H9 (cell line): ENCODE measurements at regions not wholly inside any gene's neighbourhood (a gene's known extent, or its start where the extent isn't known, plus 50 kb on each side); places are given as distances from the start of the nearest gene placed in this dataset.

Source experiments
- DNase-seq: peaks from one replicate; pipeline ENCODE4 v3.0.0-alpha.2; 2017
- H2AFZ ChIP-seq: one replicate; pipeline ENCODE4 v1.6.1; 2013; ENCODE audit warnings: mild to moderate bottlenecking, low read length, control low read depth, moderate library complexity
- H2AK5ac ChIP-seq: 2 replicates; pipeline ENCODE4 v1.6.1; 2013; ENCODE audit warnings: low read length, control low read depth, mixed read lengths; ENCODE audit not compliant: insufficient read length
- H2BK120ac ChIP-seq: one replicate; pipeline ENCODE4 v1.6.1; 2013; ENCODE audit warnings: low read depth, mild to moderate bottlenecking, low read length, control low read depth, inconsistent platforms; ENCODE audit not compliant: poor library complexity, severe bottlenecking
- H2BK12ac ChIP-seq: 2 replicates; pipeline ENCODE4 v1.6.1; 2013; ENCODE audit warnings: low read length, control low read depth, mixed read lengths, low read depth; ENCODE audit not compliant: insufficient read length
- H2BK15ac ChIP-seq: 2 replicates; pipeline ENCODE4 v1.6.1; 2013; ENCODE audit warnings: low read depth, low read length, control low read depth
- H2BK20ac ChIP-seq: one replicate; pipeline ENCODE4 v1.6.1; 2013; ENCODE audit warnings: low read depth, mild to moderate bottlenecking, low read length, control low read depth, inconsistent platforms; ENCODE audit not compliant: poor library complexity, severe bottlenecking
- H2BK5ac ChIP-seq: 2 replicates; pipeline ENCODE4 v1.6.1; 2013; ENCODE audit warnings: low read length, control low read depth, mixed read lengths; ENCODE audit not compliant: insufficient read length
- H3K14ac ChIP-seq: 2 replicates; pipeline ENCODE4 v1.6.1; 2013; ENCODE audit warnings: low read length, control low read depth; ENCODE audit not compliant: insufficient read depth
- H3K18ac ChIP-seq: 2 replicates; pipeline ENCODE4 v1.6.1; 2013; ENCODE audit warnings: low read depth, mild to moderate bottlenecking, mixed read lengths, low read length, control low read depth; ENCODE audit not compliant: insufficient read length
- H3K23ac ChIP-seq: 2 replicates; pipeline ENCODE4 v1.6.1; 2013; ENCODE audit warnings: low read length, control low read depth, mixed read lengths, low read depth; ENCODE audit not compliant: insufficient read length
- H3K23me2 ChIP-seq: 2 replicates; pipeline ENCODE4 v1.6.1; 2013; ENCODE audit warnings: low read depth, mild to moderate bottlenecking, mixed read lengths, low read length, control low read depth; ENCODE audit not compliant: insufficient read length, poor library complexity, severe bottlenecking
- H3K27ac ChIP-seq: 2 replicates; pipeline ENCODE4 v1.5.1; 2013; ENCODE audit warnings: low read length, control low read depth, mixed read lengths, low read depth; ENCODE audit not compliant: insufficient read length
- H3K27me3 ChIP-seq: 2 replicates; pipeline ENCODE4 v1.6.1; 2013; ENCODE audit warnings: low read length, control low read depth, inconsistent platforms; ENCODE audit not compliant: insufficient read depth
- H3K4ac ChIP-seq: 2 replicates; pipeline ENCODE4 v1.6.1; 2013; ENCODE audit warnings: low read depth, mild to moderate bottlenecking, control low read depth, inconsistent platforms, low read length, moderate library complexity
- H3K4me1 ChIP-seq: 2 replicates; pipeline ENCODE4 v1.6.1; 2013; ENCODE audit warnings: low read length, control low read depth, inconsistent platforms; ENCODE audit not compliant: insufficient read depth
- H3K4me2 ChIP-seq: 2 replicates; pipeline ENCODE4 v1.6.1; 2013; ENCODE audit warnings: low read length, control low read depth, mixed read lengths; ENCODE audit not compliant: insufficient read length, insufficient read depth
- H3K56ac ChIP-seq: 2 replicates; pipeline ENCODE4 v1.6.1; 2013; ENCODE audit warnings: low read depth, mild to moderate bottlenecking, mixed read lengths, low read length, control low read depth; ENCODE audit not compliant: insufficient read length
- H3K79me1 ChIP-seq: 2 replicates; pipeline ENCODE4 v1.6.1; 2013; ENCODE audit warnings: low read depth, mild to moderate bottlenecking, moderate library complexity, low read length, control low read depth, inconsistent platforms; ENCODE audit not compliant: insufficient read depth, poor library complexity, severe bottlenecking
- H3K79me2 ChIP-seq: 2 replicates; pipeline ENCODE4 v1.6.1; 2013; ENCODE audit warnings: low read length, control low read depth, inconsistent platforms; ENCODE audit not compliant: insufficient read depth
- H3K9ac ChIP-seq: 2 replicates; pipeline ENCODE4 v1.6.1; 2013; ENCODE audit warnings: low read length, control low read depth, mixed read lengths; ENCODE audit not compliant: insufficient read length; ENCODE audit errors: extremely low read depth
- H3K9me3 ChIP-seq: one replicate; pipeline ENCODE4 v1.6.1; 2013; ENCODE audit warnings: low read depth, low read length, inconsistent platforms; ENCODE audit not compliant: control insufficient read depth
- H3T11ph ChIP-seq: one replicate; pipeline ENCODE4 v1.6.1; 2013; ENCODE audit warnings: mild to moderate bottlenecking, low read length, control low read depth, inconsistent platforms
- H4K20me1 ChIP-seq: one replicate; pipeline ENCODE4 v1.6.1; 2013; ENCODE audit not compliant: control insufficient read depth, insufficient read length, insufficient read depth
- H4K5ac ChIP-seq: 2 replicates; pipeline ENCODE4 v1.6.1; 2013; ENCODE audit warnings: low read depth, mild to moderate bottlenecking, mixed read lengths, low read length, control low read depth; ENCODE audit not compliant: insufficient read length
- H4K8ac ChIP-seq: replicated peaks from 2 replicates; pipeline ENCODE4 v1.6.1; 2013; ENCODE audit warnings: low read length, control low read depth, mixed read lengths, low read depth; ENCODE audit not compliant: insufficient read length
- H4K91ac ChIP-seq: 2 replicates; pipeline ENCODE4 v1.6.1; 2013; ENCODE audit warnings: low read depth, mild to moderate bottlenecking, moderate library complexity, mixed read lengths, low read length, control low read depth; ENCODE audit not compliant: insufficient read length
- H3K27ac Mint-ChIP-seq, 3 experiments: 2 replicates in 2 of 3; 3 replicates in 1 of 3; pipeline ENCODE4 v1.8.0; 2020 to 2021; ENCODE audit warnings: mixed read lengths in 3 of 3, mild to moderate bottlenecking in 1 of 3, moderate library complexity in 1 of 3
- H3K27me3 Mint-ChIP-seq: 2 replicates; pipeline ENCODE4 v1.8.0; 2021; ENCODE audit warnings: low read depth, mild to moderate bottlenecking, moderate library complexity, mixed read lengths
- H3K36me3 Mint-ChIP-seq, 3 experiments: 2 replicates in 2 of 3; 3 replicates in 1 of 3; pipeline ENCODE4 v1.8.0; 2020 to 2021; ENCODE audit warnings: low read depth in 3 of 3, mixed read lengths in 3 of 3; ENCODE audit not compliant: insufficient read depth in 1 of 3
- H3K4me1 Mint-ChIP-seq, 2 experiments: 2 replicates each; pipeline ENCODE4 v1.8.0; 2020; ENCODE audit warnings: mixed read lengths in 2 of 2
- H3K4me3 Mint-ChIP-seq, 2 experiments: 2 replicates in 1 of 2; 3 replicates in 1 of 2; pipeline ENCODE4 v1.8.0; 2020 to 2021; ENCODE audit warnings: mild to moderate bottlenecking in 2 of 2, mixed read lengths in 2 of 2, moderate library complexity in 1 of 2
- H3K9me3 Mint-ChIP-seq, 2 experiments: 2 replicates in 1 of 2; 3 replicates in 1 of 2; pipeline ENCODE4 v1.8.0; 2020; ENCODE audit warnings: mild to moderate bottlenecking in 2 of 2, mixed read lengths in 2 of 2, moderate library complexity in 1 of 2
- WGBS: extraction: QIAGEN DNeasy Blood & Tissue Kit; methylation state at CpG from one replicate; pipeline ENCODE4 v1.1.7; 2013; ENCODE audit warnings: missing lambda C conversion rate, low lambda C conversion rate, mixed read lengths; ENCODE audit not compliant: insufficient read length; ENCODE audit errors: extremely low coverage; 5-methylcytosine and 5-hydroxymethylcytosine counted together
- TF ChIP-seq, protein P1 (sequence below): fragments of 200-600 bp; sonication (generic); conservative IDR thresholded peaks from 3 replicates; pipeline ENCODE4 v1.8.0; 2021; ENCODE audit warnings: antibody characterized with exemption, mild to moderate bottlenecking

DNA sequence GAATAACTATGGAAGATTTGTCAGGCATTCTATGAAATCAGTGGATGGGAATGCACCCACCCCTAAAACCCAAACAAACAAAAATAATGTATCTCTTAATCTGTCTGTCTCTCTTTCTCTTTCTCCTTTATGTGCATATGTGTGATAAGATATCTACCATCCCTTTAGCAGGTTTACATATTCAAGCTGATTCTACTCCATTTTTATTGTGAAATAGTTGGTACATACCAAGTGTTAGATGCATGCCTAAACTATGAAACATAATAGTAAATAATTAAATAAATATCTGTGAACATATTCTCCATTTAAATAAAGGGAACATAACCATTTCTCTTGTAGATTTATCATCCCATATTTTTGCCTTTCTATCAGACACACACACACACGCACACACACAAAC, 121.8 kb upstream of the PCDH9 start:
- Histone ChIP-seq H3K18ac (no peak overlapping the region), H3K4ac (no peak overlapping the region), H3K9ac (no peak overlapping the region), H3K14ac (no peak overlapping the region), H3K27me3 (no peaks in the 10 kb centered on the region), H3K4me2 (no peak overlapping the region), H2AK5ac (no peak overlapping the region), H2BK120ac (no peak overlapping the region), H3K23ac (no peak overlapping the region), H3K79me2 (no peaks in the 10 kb centered on the region), H2BK20ac (no peak overlapping the region), H2BK15ac (no peak overlapping the region), H3K27ac (no peak overlapping the region), H3K79me1 (no peaks in the 10 kb centered on the region), H2BK12ac (no peak overlapping the region), H3K4me1 (no peaks in the 10 kb centered on the region), H3K23me2 (no peaks in the 10 kb centered on the region), H4K91ac (no peak overlapping the region), H3K9me3 (no peaks in the 10 kb centered on the region), H3K56ac (no peak overlapping the region), H4K8ac (no peak overlapping the region), H4K20me1 (no peaks in the 10 kb centered on the region), H2BK5ac (no peak overlapping the region), H4K5ac (no peak overlapping the region), H2AFZ (no peak overlapping the region), H3T11ph (no peak overlapping the region)
- Mint-ChIP-seq H3K27ac (no peak overlapping the region), H3K4me1 (0 out of 4 replicates have a peak, but pooled peaks cover 0 to 4% of the 10 kb centered on the region in 2 experiments), H3K9me3 (peaks cover 3 to 4% of the 10 kb centered on the region in 2 experiments; a peak in 2 of 5 replicates), H3K36me3 (peaks cover 0 to 6% (median 0%) of the 10 kb centered on the region in 3 experiments; a peak in 1 of 7 replicates), H3K4me3 (no peak overlapping the region), H3K27me3 (no peaks in the 10 kb centered on the region)
- DNase-seq = no peak
- WGBS = no CpG with 5 or more reads among the region's 1 CpG
- TF ChIP-seq, protein P1, sequence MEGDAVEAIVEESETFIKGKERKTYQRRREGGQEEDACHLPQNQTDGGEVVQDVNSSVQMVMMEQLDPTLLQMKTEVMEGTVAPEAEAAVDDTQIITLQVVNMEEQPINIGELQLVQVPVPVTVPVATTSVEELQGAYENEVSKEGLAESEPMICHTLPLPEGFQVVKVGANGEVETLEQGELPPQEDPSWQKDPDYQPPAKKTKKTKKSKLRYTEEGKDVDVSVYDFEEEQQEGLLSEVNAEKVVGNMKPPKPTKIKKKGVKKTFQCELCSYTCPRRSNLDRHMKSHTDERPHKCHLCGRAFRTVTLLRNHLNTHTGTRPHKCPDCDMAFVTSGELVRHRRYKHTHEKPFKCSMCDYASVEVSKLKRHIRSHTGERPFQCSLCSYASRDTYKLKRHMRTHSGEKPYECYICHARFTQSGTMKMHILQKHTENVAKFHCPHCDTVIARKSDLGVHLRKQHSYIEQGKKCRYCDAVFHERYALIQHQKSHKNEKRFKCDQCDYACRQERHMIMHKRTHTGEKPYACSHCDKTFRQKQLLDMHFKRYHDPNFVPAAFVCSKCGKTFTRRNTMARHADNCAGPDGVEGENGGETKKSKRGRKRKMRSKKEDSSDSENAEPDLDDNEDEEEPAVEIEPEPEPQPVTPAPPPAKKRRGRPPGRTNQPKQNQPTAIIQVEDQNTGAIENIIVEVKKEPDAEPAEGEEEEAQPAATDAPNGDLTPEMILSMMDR = no peak
